ENCODE measurements at regions not wholly inside any gene's neighbourhood (a gene's known extent, or its start where the extent isn't known, plus 50 kb on each side); places are given as distances from the start of the nearest gene placed in this dataset.
A peak's percentile ranks its signal among the peaks of the same experiment; 100 is the strongest.

- TF ChIP-seq, protein P1, sequence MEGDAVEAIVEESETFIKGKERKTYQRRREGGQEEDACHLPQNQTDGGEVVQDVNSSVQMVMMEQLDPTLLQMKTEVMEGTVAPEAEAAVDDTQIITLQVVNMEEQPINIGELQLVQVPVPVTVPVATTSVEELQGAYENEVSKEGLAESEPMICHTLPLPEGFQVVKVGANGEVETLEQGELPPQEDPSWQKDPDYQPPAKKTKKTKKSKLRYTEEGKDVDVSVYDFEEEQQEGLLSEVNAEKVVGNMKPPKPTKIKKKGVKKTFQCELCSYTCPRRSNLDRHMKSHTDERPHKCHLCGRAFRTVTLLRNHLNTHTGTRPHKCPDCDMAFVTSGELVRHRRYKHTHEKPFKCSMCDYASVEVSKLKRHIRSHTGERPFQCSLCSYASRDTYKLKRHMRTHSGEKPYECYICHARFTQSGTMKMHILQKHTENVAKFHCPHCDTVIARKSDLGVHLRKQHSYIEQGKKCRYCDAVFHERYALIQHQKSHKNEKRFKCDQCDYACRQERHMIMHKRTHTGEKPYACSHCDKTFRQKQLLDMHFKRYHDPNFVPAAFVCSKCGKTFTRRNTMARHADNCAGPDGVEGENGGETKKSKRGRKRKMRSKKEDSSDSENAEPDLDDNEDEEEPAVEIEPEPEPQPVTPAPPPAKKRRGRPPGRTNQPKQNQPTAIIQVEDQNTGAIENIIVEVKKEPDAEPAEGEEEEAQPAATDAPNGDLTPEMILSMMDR (conservative IDR thresholded peaks at IDR 0.05) = no peak
- no peak for TF ChIP-seq EZH2 (IDR thresholded peaks at IDR 0.05; ENCODE audit: low read depth)
- H3K36me3 ChIP-seq (ENCODE audit: low read depth) = no peaks in the 10 kb centered on the region
- no peak for DNase-seq
- no peak overlapping the region for H2AFZ ChIP-seq
- H3K4me1 ChIP-seq (replicated peaks; ENCODE audit: insufficient read depth) = peaks cover 79% of the 10 kb centered on the region
- BruUV-seq (replicated peaks) = TSS peak; percentile 46
- intact Hi-C loops (cut with micrococcal nuclease; ENCODE audit: unreplicated experiment) = loop anchor here (10.0 kb wide), 2 partner anchors 133 to 273 kb away; partner anchors contain the start of gene GNG4
- no peaks in the 10 kb centered on the region for H3K9me3 ChIP-seq (ENCODE audit: insufficient read depth, low read depth)
- H3K27me3 ChIP-seq (ENCODE audit: insufficient read depth, low read depth) = no peaks in the 10 kb centered on the region
- CTCF ChIA-PET = interaction anchor here (0.6 kb wide), 1 partner anchor 177 kb away, joined by 3 read pairs; no protein-coding TSS in a partner anchor
- no peaks in the 10 kb centered on the region for H4K20me1 ChIP-seq (ENCODE audit: insufficient read depth)
- no peaks in the 10 kb centered on the region for H3K9me2 ChIP-seq (ENCODE audit: insufficient read depth)
- POLR2A ChIA-PET (ENCODE audit: unreplicated experiment) = interaction anchor here (0.6 kb wide), 1 partner anchor 52 kb away, joined by 5 read pairs; no protein-coding TSS in a partner anchor
- no peak overlapping the region for H3K4me3 ChIP-seq
- no peaks in the 10 kb centered on the region for H3K79me2 ChIP-seq (ENCODE audit: low read depth)
- peak overlapping the region; percentile 91 for H3K27ac ChIP-seq
- H3F3A ChIP-seq (ENCODE audit: insufficient read depth, low read depth) = peaks cover 49% of the 10 kb centered on the region
- peak overlapping the region; percentile 28 for H3K4me2 ChIP-seq
Observed at GRCh38 chr1:235918032-235918431, 51.3 kb upstream of the LYST start.

DNA sequence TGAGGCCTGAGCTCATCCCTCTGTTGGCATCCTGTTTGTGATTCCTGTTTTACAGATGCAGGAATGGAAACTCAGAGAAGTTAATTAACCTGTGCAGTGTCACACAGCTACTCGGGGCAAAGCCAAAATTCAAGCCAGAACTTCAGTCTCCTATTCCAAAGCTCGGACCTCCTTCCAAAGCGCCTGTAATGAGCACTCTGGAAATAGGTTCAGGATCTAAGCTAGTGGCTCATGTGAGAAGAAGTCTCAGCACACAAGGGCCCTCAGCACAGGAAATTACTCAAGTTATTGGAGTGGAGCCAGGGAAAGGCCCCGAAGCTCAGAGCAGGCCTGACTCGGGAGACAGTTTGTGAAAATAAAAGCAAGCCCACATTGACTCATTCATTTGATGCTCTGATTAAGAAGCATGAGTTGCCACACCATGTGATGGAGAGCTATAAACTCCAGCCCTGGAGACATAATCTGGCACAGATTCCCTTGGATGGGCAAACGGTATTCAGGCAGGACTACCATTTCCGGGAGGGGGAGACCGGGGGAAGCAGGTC lies 50.6 kb upstream of the LYST start:
- peaks cover 42% of the 10 kb centered on the region for H3F3A ChIP-seq (ENCODE audit: insufficient read depth, low read depth)
- H3K4me2 ChIP-seq = peak overlapping the region; percentile 65
- no peak overlapping the region for H3K4me3 ChIP-seq
- TF ChIP-seq, protein P1 (conservative IDR thresholded peaks at IDR 0.05) = no peak
- TF ChIP-seq EZH2 (IDR thresholded peaks at IDR 0.05; ENCODE audit: low read depth) = no peak
- ChIA-PET POLR2A (ENCODE audit: unreplicated experiment) (interaction anchor here (0.5 to 1.0 kb wide), 5 partner anchors 9 to 52 kb away, joined by 3 to 5 read pairs (median 4); no protein-coding TSS in a partner anchor), CTCF (interaction anchor here (0.6 to 0.7 kb wide), 2 partner anchors 54 to 824 kb away, joined by 3 to 6 read pairs; no protein-coding TSS in a partner anchor)
- no peaks in the 10 kb centered on the region for H3K9me3 ChIP-seq (ENCODE audit: insufficient read depth, low read depth)
- DNase-seq = peak; percentile 83 to 99
- BruUV-seq (replicated peaks) = no TSS peak
- no peaks in the 10 kb centered on the region for H3K9me2 ChIP-seq (ENCODE audit: insufficient read depth)
- no peaks in the 10 kb centered on the region for H4K20me1 ChIP-seq (ENCODE audit: insufficient read depth)
- no peaks in the 10 kb centered on the region for H3K36me3 ChIP-seq (ENCODE audit: low read depth)
- H3K27me3 ChIP-seq (ENCODE audit: insufficient read depth, low read depth) = no peaks in the 10 kb centered on the region
- peak overlapping the region; percentile 91 for H3K27ac ChIP-seq
- no peaks in the 10 kb centered on the region for H3K79me2 ChIP-seq (ENCODE audit: low read depth)
- intact Hi-C loops (cut with micrococcal nuclease; ENCODE audit: unreplicated experiment) = loop anchor here (10.0 kb wide), 2 partner anchors 133 to 273 kb away; partner anchors contain the start of gene GNG4
- peaks cover 76% of the 10 kb centered on the region for H3K4me1 ChIP-seq (replicated peaks; ENCODE audit: insufficient read depth)
- 0 out of 2 replicates have a peak overlapping the region, but pooled peaks have one; percentile 3 for H2AFZ ChIP-seq

All from PC-9 (cell line).